Gastrocnemius medialis (tissue), 4 donors: ENCODE measurements at regions not wholly inside any gene's neighbourhood (a gene's known extent, or its start where the extent isn't known, plus 50 kb on each side); places are given as distances from the start of the nearest gene placed in this dataset.

Experiments
- ATAC-seq, 2 donors: fragments of 150-250 bp; one replicate each; pipeline ENCODE4 v1.9.1; 2016
- DNase-seq, 2 donors: peaks; one replicate each; pipeline ENCODE4 v3.0.0-alpha.2; 2019
- H3K27ac ChIP-seq, 4 donors: fragments of 200-600 bp; sonication (generic); 1 replicate in 1 of 4; 2 replicates in 3 of 4; pipeline ENCODE4 v1.5.1; 2016 to 2018; ENCODE audit warnings: mild to moderate bottlenecking in 2 of 4, moderate library complexity in 1 of 4
- H3K27me3 ChIP-seq, 3 donors: fragments of 200-600 bp; sonication (generic) in 2 of 3; 1 replicate in 1 of 3; 2 replicates in 2 of 3; pipeline versions ENCODE4 v1.5.1 to v1.6.0; 2016 to 2019; ENCODE audit warnings: mild to moderate bottlenecking in 1 of 3, moderate library complexity in 1 of 3
- H3K36me3 ChIP-seq, 2 donors: fragments of 200-600 bp; sonication (generic) in 1 of 2; one replicate each; pipeline ENCODE4 v1.5.1; 2017 to 2018
- H3K4me1 ChIP-seq, 2 donors: fragments of 200-600 bp; sonication (generic) in 1 of 2; one replicate each; pipeline ENCODE4 v1.5.1; 2016 to 2017; ENCODE audit warnings: mild to moderate bottlenecking in 2 of 2
- H3K4me3 ChIP-seq, 4 donors: fragments of 200-600 bp; sonication (generic) in 3 of 4; 1 replicate in 1 of 4; 2 replicates in 3 of 4; pipeline ENCODE4 v1.5.1; 2016 to 2019; ENCODE audit warnings: mild to moderate bottlenecking in 2 of 4
- H3K9me3 ChIP-seq, 3 donors: fragments of 200-600 bp; sonication (generic) in 2 of 3; 1 replicate in 1 of 3; 2 replicates in 2 of 3; pipeline ENCODE4 v1.5.1; 2016 to 2019
- POLR2A ChIP-seq, 2 donors: fragments of 450-650 bp; IDR thresholded peaks; one replicate each; pipeline ENCODE4 v1.6.1; 2017; ENCODE audit warnings: antibody characterized with exemption in 2 of 2, mild to moderate bottlenecking in 2 of 2, moderate library complexity in 2 of 2
- in situ Hi-C, 4 donors: fragments of 200-750 bp; cut with MboI; loops; one replicate each; pipeline versions ENCODE4 v1.15.0 to v1.8.0; 2017; ENCODE audit warnings: low sequenced_read_pairs in 4 of 4
- intact Hi-C: fragments of 100-400 bp; cut with DNase I; formaldehyde crosslinking; loops from one replicate; pipeline ENCODE4 v1.15.1; 2023; ENCODE audit warnings: low total_unique reads
- TF ChIP-seq, protein P1 (sequence below), 5 experiments: fragments of 450-650 bp in 3 of 5; fragments of 200-600 bp in 2 of 5; sonication (generic) in 2 of 5; IDR thresholded peaks in 4 of 5; conservative IDR thresholded peaks in 1 of 5; 1 replicate in 4 of 5; 2 replicates in 1 of 5; pipeline ENCODE4 v1.5.1; 2016 to 2019; ENCODE audit warnings: antibody characterized with exemption in 5 of 5, mild to moderate bottlenecking in 3 of 5, moderate library complexity in 3 of 5

DNA sequence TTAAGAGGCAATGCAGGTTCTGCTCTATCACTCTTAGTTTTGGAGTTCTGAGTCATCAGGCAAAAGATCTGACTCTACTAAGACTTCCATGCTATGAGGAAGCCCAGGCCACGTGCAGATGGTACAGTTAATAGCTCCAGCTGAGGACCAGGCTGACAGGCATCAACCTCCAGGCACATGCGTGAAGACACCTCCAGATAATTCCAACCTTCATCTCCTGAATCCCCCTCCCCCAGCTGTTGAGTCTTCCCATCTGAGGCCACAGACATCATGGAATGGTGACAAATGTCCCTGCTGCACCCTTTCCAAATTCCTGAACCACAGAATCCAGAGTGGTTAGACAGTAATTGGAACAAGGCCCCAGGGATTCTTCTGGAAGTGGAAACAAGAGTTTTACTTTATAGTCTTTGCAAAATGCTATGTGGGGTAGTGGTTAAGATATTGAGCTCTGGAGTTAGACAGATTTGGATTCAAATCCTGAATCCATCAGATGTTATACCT lies 183.8 kb downstream of the KLF5 start:
- no peaks in the 10 kb centered on the region for H3K9me3 ChIP-seq
- no peaks in the 10 kb centered on the region for H3K36me3 ChIP-seq
- H3K27ac ChIP-seq: no peak overlapping the region
- H3K4me3 ChIP-seq: no peak overlapping the region
- DNase-seq: no peak
- in situ Hi-C loops: no loop called here
- H3K4me1 ChIP-seq: no peaks in the 10 kb centered on the region
- intact Hi-C loops: no loop called here
- ATAC-seq: no peak
- H3K27me3 ChIP-seq: no peaks in the 10 kb centered on the region
- TF ChIP-seq, protein P1, sequence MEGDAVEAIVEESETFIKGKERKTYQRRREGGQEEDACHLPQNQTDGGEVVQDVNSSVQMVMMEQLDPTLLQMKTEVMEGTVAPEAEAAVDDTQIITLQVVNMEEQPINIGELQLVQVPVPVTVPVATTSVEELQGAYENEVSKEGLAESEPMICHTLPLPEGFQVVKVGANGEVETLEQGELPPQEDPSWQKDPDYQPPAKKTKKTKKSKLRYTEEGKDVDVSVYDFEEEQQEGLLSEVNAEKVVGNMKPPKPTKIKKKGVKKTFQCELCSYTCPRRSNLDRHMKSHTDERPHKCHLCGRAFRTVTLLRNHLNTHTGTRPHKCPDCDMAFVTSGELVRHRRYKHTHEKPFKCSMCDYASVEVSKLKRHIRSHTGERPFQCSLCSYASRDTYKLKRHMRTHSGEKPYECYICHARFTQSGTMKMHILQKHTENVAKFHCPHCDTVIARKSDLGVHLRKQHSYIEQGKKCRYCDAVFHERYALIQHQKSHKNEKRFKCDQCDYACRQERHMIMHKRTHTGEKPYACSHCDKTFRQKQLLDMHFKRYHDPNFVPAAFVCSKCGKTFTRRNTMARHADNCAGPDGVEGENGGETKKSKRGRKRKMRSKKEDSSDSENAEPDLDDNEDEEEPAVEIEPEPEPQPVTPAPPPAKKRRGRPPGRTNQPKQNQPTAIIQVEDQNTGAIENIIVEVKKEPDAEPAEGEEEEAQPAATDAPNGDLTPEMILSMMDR (IDR thresholded peaks at IDR 0.05 in 4 of 5, conservative IDR thresholded peaks at IDR 0.05 in 1 of 5): no peak
- TF ChIP-seq POLR2A (IDR thresholded peaks at IDR 0.05): no peak

DNA sequence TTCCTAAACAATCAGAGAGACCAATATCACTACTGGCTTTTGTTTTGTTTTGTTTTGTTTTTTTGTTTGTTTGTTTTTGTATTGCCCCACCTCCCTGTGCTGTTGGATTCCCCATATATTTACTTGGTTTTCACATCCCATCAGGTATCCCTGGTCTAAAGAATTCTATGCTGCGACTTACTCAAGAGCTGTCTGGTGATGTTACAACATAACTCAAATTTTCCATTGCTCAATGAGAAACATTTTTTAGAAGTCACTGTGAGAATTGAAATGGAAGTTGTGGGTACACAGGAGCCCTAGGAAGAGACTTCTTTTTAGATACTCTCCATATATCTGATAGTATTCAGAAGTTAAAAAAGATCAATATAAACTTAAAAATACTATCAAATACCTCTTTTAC lies 181.4 kb downstream of the KLF5 start:
- H3K4me1 ChIP-seq: no peaks in the 10 kb centered on the region
- DNase-seq (no peak), ATAC-seq (no peak)
- no peaks in the 10 kb centered on the region for H3K27me3 ChIP-seq
- H3K27ac ChIP-seq: no peak overlapping the region
- TF ChIP-seq, protein P1 (IDR thresholded peaks at IDR 0.05 in 4 of 5, conservative IDR thresholded peaks at IDR 0.05 in 1 of 5): no peak
- no peak for TF ChIP-seq POLR2A (IDR thresholded peaks at IDR 0.05)
- in situ Hi-C loops (no loop called here), intact Hi-C loops (no loop called here)
- H3K36me3 ChIP-seq: no peaks in the 10 kb centered on the region
- H3K4me3 ChIP-seq: no peak overlapping the region
- H3K9me3 ChIP-seq: no peaks in the 10 kb centered on the region

DNA sequence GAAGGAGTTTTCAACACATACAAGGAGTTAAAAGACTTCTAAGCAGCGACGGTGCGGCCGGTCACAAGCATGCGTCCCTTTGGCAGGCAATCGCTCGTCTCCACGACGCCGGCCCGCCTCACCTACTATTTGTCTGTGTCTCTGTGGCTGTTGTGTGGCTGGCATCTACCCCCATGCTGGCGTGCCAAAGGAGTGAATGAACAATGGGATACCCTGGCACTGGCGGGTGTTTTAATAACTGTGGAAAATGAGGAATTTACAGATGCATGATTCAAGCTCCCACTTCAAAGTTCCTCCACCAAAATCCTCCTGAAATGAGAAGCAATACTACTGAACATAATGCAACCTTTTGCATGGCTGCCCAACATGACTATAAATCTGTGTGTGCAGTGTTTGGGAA lies 176.6 kb downstream of the KLF5 start:
- no peaks in the 10 kb centered on the region for H3K4me1 ChIP-seq
- H3K36me3 ChIP-seq: no peaks in the 10 kb centered on the region
- no peak overlapping the region for H3K27ac ChIP-seq
- H3K9me3 ChIP-seq: no peaks in the 10 kb centered on the region
- no peak for TF ChIP-seq POLR2A (IDR thresholded peaks at IDR 0.05)
- TF ChIP-seq, protein P1 (IDR thresholded peaks at IDR 0.05 in 4 of 5, conservative IDR thresholded peaks at IDR 0.05 in 1 of 5): no peak
- DNase-seq: no peak
- no peak overlapping the region for H3K4me3 ChIP-seq
- H3K27me3 ChIP-seq: no peaks in the 10 kb centered on the region
- no peak for ATAC-seq
- in situ Hi-C loops: no loop called here
- intact Hi-C loops: no loop called here

DNA sequence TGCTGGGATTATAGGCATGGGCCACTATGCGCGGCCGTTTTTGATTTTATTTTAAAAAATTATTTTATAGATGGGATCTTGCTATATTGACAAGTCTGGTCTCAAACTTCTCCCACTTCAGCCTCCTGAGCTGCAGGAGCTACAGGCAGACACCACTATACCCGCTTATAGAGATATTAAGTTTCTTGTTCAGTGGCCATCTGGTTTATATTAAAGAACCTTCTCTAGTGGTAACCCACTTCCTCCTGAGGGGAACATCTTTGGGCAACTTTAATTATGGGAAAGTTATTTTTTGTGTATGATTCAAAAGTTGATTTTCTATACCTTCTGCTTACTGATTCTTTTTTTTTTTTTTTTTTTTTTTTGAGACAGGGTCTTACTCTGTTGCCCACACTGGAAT lies 172.7 kb downstream of the KLF5 start:
- ATAC-seq (no peak), DNase-seq (no peak)
- TF ChIP-seq, protein P1 (IDR thresholded peaks at IDR 0.05 in 4 of 5, conservative IDR thresholded peaks at IDR 0.05 in 1 of 5): no peak
- H3K36me3 ChIP-seq: no peaks in the 10 kb centered on the region
- no peaks in the 10 kb centered on the region for H3K27me3 ChIP-seq
- intact Hi-C loops: no loop called here
- in situ Hi-C loops: no loop called here
- no peaks in the 10 kb centered on the region for H3K4me1 ChIP-seq
- no peak overlapping the region for H3K4me3 ChIP-seq
- no peaks in the 10 kb centered on the region for H3K9me3 ChIP-seq
- no peak overlapping the region for H3K27ac ChIP-seq

DNA sequence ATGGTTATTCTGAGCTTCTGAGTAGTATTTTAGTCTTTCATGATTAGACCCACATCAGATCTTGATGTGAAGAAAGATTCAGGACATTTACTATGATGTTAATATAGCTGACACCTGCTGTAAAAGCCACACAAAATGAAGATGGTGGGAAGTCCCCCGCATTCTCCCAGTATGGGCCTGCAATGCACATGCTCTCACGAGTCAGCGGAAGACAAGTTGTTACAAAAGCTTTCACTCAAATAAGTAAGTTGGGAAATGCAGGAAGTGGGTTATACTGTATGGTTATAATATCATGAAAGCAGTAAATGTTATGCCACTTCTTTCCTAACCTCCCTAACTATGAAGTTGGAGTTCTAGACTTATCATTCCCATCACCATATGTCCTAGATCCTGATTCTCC lies 171.9 kb downstream of the KLF5 start:
- no peak for DNase-seq
- Histone ChIP-seq H3K36me3 (no peaks in the 10 kb centered on the region), H3K9me3 (no peaks in the 10 kb centered on the region), H3K27ac (no peak overlapping the region), H3K4me3 (no peak overlapping the region), H3K27me3 (no peaks in the 10 kb centered on the region), H3K4me1 (no peaks in the 10 kb centered on the region)
- in situ Hi-C loops: no loop called here
- ATAC-seq: no peak
- intact Hi-C loops: no loop called here
- TF ChIP-seq, protein P1 (IDR thresholded peaks at IDR 0.05 in 4 of 5, conservative IDR thresholded peaks at IDR 0.05 in 1 of 5): no peak
- no peak for TF ChIP-seq POLR2A (IDR thresholded peaks at IDR 0.05)
